SK-N-SH treated with all-trans-retinoic acid at 6 μM for 48 hours (cell line): ENCODE measurements at regions not wholly inside any gene's neighbourhood (a gene's known extent, or its start where the extent isn't known, plus 50 kb on each side); places are given as distances from the start of the nearest gene placed in this dataset.

Source experiments
- SNAI2 ChIP-seq: fragments of 250-450 bp; sonication (Bioruptor Pico); IDR thresholded peaks from 2 replicates; pipeline ENCODE4 v1.5.0; 2020; ENCODE audit warnings: mild to moderate bottlenecking, moderate library complexity
- ZFP30 ChIP-seq: fragments of 450-650 bp; formaldehyde crosslinking; IDR thresholded peaks from 2 replicates; pipeline ENCODE4 v1.5.0; 2022; ENCODE audit warnings: mild to moderate bottlenecking, moderate library complexity
- TF ChIP-seq, protein P1 (sequence below): fragments of 250-450 bp; sonication (Bioruptor Pico); IDR thresholded peaks from 2 replicates; pipeline ENCODE4 v1.5.1; 2020; ENCODE audit warnings: low read depth, mild to moderate bottlenecking, moderate library complexity

DNA sequence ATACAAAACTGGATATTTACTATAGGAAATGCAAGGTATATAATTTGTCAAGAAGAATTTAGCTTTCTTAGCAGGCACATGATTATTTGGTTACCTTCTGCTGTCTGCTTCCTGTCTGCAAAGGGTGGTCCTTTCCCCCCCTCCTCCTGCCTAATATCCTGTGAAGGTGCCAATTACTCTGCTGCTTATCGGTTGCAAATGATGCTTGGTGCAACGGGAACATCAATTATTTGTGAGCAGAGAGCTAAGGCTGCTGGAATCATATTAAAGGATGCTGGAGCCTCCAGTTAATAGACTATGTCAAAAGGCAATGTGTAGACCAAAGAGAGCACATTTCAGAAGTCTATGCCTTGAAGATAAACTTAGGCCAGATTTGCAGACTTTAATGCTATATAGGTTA is 443.7 kb upstream of the ONECUT1 start:
- TF ChIP-seq ZFP30 (CRISPR knock-in tag) = no peak
- no peak for TF ChIP-seq SNAI2
- TF ChIP-seq, protein P1, sequence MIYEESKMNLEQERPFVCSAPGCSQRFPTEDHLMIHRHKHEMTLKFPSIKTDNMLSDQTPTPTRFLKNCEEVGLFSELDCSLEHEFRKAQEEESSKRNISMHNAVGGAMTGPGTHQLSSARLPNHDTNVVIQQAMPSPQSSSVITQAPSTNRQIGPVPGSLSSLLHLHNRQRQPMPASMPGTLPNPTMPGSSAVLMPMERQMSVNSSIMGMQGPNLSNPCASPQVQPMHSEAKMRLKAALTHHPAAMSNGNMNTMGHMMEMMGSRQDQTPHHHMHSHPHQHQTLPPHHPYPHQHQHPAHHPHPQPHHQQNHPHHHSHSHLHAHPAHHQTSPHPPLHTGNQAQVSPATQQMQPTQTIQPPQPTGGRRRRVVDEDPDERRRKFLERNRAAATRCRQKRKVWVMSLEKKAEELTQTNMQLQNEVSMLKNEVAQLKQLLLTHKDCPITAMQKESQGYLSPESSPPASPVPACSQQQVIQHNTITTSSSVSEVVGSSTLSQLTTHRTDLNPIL = no peak
